ENCODE measurements at regions not wholly inside any gene's neighbourhood (a gene's known extent, or its start where the extent isn't known, plus 50 kb on each side); places are given as distances from the start of the nearest gene placed in this dataset.

- FAIRE-seq: no peak
- no peak for TF ChIP-seq CTCF (IDR thresholded peaks at IDR 0.05; ENCODE audit: insufficient read depth, missing control alignments)
- no peak for DNase-seq (ENCODE audit: insufficient read length, low spot score)
Measured at GRCh38 chr7:116159711-116160110, 50.6 kb upstream of the TES start.

Measured in D721Med (cell line).